HG03280 (cell line): ENCODE measurements at regions not wholly inside any gene's neighbourhood (a gene's known extent, or its start where the extent isn't known, plus 50 kb on each side); places are given as distances from the start of the nearest gene placed in this dataset.
"Not testable (repeated sequence)": the region's sequence is repeated elsewhere in the genome, so short reads cannot be mapped to it uniquely, and the experiment has no call there.

Experiments used
- ATAC-seq: cut with Tn5 transposase; IDR thresholded peaks from one replicate; pipeline ENCODE4 v1.9.1; 2021; ENCODE audit warnings: mild to moderate bottlenecking, moderate library complexity; ENCODE audit not compliant: unreplicated experiment

- no peak for ATAC-seq
Observed at GRCh38 chr11:42674436-42674835, 637.4 kb upstream of the API5 start.

GRCh38 chr11:42707541-42707940, 604.3 kb upstream of the API5 start:
- no peak for ATAC-seq

- no peak for ATAC-seq
Observed at GRCh38 chr11:42709216-42709615, 602.6 kb upstream of the API5 start.

- no peak for ATAC-seq
Observed at GRCh38 chr11:42713279-42713678, 598.5 kb upstream of the API5 start.

- ATAC-seq = no peak
Observed at GRCh38 chr11:42713753-42714152, 598.0 kb upstream of the API5 start.

- ATAC-seq = no peak
Observed at GRCh38 chr11:42720716-42721563, 590.9 kb upstream of the API5 start.

GRCh38 chr11:42727879-42728278, 583.9 kb upstream of the API5 start:
- ATAC-seq = no peak

- ATAC-seq = no peak
Observed at GRCh38 chr11:42762348-42762747, 549.4 kb upstream of the API5 start.

GRCh38 chr11:42764936-42765335, 546.9 kb upstream of the API5 start:
- no peak for ATAC-seq

GRCh38 chr11:42768576-42768975, 543.2 kb upstream of the API5 start:
- no peak for ATAC-seq

GRCh38 chr11:42770444-42771065, 541.2 kb upstream of the API5 start:
- ATAC-seq = peak; percentile 51

GRCh38 chr11:42772886-42773285, 538.9 kb upstream of the API5 start:
- no peak for ATAC-seq

- ATAC-seq = no peak
Observed at GRCh38 chr11:42773729-42774128, 538.1 kb upstream of the API5 start.

GRCh38 chr11:42774567-42774966, 537.2 kb upstream of the API5 start:
- no peak for ATAC-seq

- no peak for ATAC-seq
Observed at GRCh38 chr11:42777776-42778175, 534.0 kb upstream of the API5 start.

- ATAC-seq = no peak
Observed at GRCh38 chr11:42778193-42778592, 533.6 kb upstream of the API5 start.

GRCh38 chr11:42779555-42779954, 532.2 kb upstream of the API5 start:
- no peak for ATAC-seq

- no peak for ATAC-seq
Observed at GRCh38 chr11:42786981-42787380, 524.8 kb upstream of the API5 start.

- ATAC-seq = not testable (repeated sequence)
Observed at GRCh38 chr11:42795483-42795882, 516.3 kb upstream of the API5 start.

GRCh38 chr11:42800041-42800440, 511.8 kb upstream of the API5 start:
- no peak for ATAC-seq

- no peak for ATAC-seq
Observed at GRCh38 chr11:42802201-42802899, 509.4 kb upstream of the API5 start.

GRCh38 chr11:42806191-42806590, 505.6 kb upstream of the API5 start:
- no peak for ATAC-seq
